ENCODE measurements at regions not wholly inside any gene's neighbourhood (a gene's known extent, or its start where the extent isn't known, plus 50 kb on each side); places are given as distances from the start of the nearest gene placed in this dataset.

GRCh38 chr4:81528200-81528599, 56.5 kb upstream of the RASGEF1B start:
- ChIA-PET CTCF (no interaction called here), POLR2A (no interaction called here)
- no peak for TF ChIP-seq ZNF384 (IDR thresholded peaks at IDR 0.05)
- TF ChIP-seq FOXM1 (IDR thresholded peaks at IDR 0.05; ENCODE audit: borderline replicate concordance): no peak
- TF ChIP-seq ELF4 (IDR thresholded peaks at IDR 0.05): no peak
- no peak for TF ChIP-seq BHLHE40 (IDR thresholded peaks at IDR 0.05; ENCODE audit: borderline replicate concordance)
- no peak for TF ChIP-seq HDGF (IDR thresholded peaks at IDR 0.05; ENCODE audit: borderline replicate concordance)
- DNase-seq (ENCODE audit: extremely low spot score): no peak

- ChIA-PET POLR2A (no interaction called here), CTCF (no interaction called here)
- TF ChIP-seq ARNT (IDR thresholded peaks at IDR 0.05) (no peak), LEF1 (IDR thresholded peaks at IDR 0.05; ENCODE audit: borderline replicate concordance) (no peak), SUZ12 (IDR thresholded peaks at IDR 0.05) (no peak), PKNOX1 (IDR thresholded peaks at IDR 0.05) (no peak), ELF4 (IDR thresholded peaks at IDR 0.05) (no peak)
- DNase-seq (ENCODE audit: extremely low spot score): no peak
Observed at GRCh38 chr4:81527709-81528108, 56.0 kb upstream of the RASGEF1B start.

- CTCF ChIA-PET: no interaction called here
- TF ChIP-seq TARDBP (IDR thresholded peaks at IDR 0.05): no peak
- TF ChIP-seq L3MBTL2 (conservative IDR thresholded peaks at IDR 0.05): no peak
- TF ChIP-seq ZNF384 (IDR thresholded peaks at IDR 0.05): no peak
- DNase-seq (ENCODE audit: extremely low spot score): no peak
- POLR2A ChIA-PET: no interaction called here
Observed at GRCh38 chr4:81527115-81527514, 55.4 kb upstream of the RASGEF1B start.

GRCh38 chr4:81526706-81527105, 55.0 kb upstream of the RASGEF1B start:
- ChIA-PET POLR2A (no interaction called here), CTCF (no interaction called here)
- no peak for DNase-seq (ENCODE audit: extremely low spot score)
- TF ChIP-seq TARDBP (IDR thresholded peaks at IDR 0.05): no peak
- TF ChIP-seq FOXK2 (IDR thresholded peaks at IDR 0.05): no peak
- TF ChIP-seq PKNOX1 (IDR thresholded peaks at IDR 0.05): no peak
- no peak for TF ChIP-seq SUZ12 (IDR thresholded peaks at IDR 0.05)
- TF ChIP-seq L3MBTL2 (conservative IDR thresholded peaks at IDR 0.05): no peak
- TF ChIP-seq ZNF384 (IDR thresholded peaks at IDR 0.05): no peak
- no peak for TF ChIP-seq FOXM1 (IDR thresholded peaks at IDR 0.05; ENCODE audit: borderline replicate concordance)
- no peak for TF ChIP-seq LEF1 (IDR thresholded peaks at IDR 0.05; ENCODE audit: borderline replicate concordance)
- no peak for TF ChIP-seq ARNT (IDR thresholded peaks at IDR 0.05)
- TF ChIP-seq ELF4 (IDR thresholded peaks at IDR 0.05): no peak
- TF ChIP-seq FOXA1 (IDR thresholded peaks at IDR 0.05): no peak
- no peak for TF ChIP-seq BHLHE40 (IDR thresholded peaks at IDR 0.05; ENCODE audit: borderline replicate concordance)
- no peak for TF ChIP-seq NFRKB (IDR thresholded peaks at IDR 0.05)
- no peak for TF ChIP-seq SP1 (IDR thresholded peaks at IDR 0.05)
- TF ChIP-seq CTBP1 (IDR thresholded peaks at IDR 0.05; ENCODE audit: borderline replicate concordance): no peak
- no peak for TF ChIP-seq HDGF (IDR thresholded peaks at IDR 0.05; ENCODE audit: borderline replicate concordance)

GRCh38 chr4:81523672-81524327, 52.1 kb upstream of the RASGEF1B start:
- ChIA-PET POLR2A (interaction anchor here (0.6 to 0.7 kb wide), 2 partner anchors 189 to 1065 kb away, joined by 3 read pairs; no protein-coding TSS in a partner anchor), CTCF (no interaction called here)
- TF ChIP-seq LEF1 (IDR thresholded peaks at IDR 0.05; ENCODE audit: borderline replicate concordance): no peak
- no peak for TF ChIP-seq FOXM1 (IDR thresholded peaks at IDR 0.05; ENCODE audit: borderline replicate concordance)
- no peak for TF ChIP-seq CTBP1 (IDR thresholded peaks at IDR 0.05; ENCODE audit: borderline replicate concordance)
- no peak for TF ChIP-seq SP1 (IDR thresholded peaks at IDR 0.05)
- TF ChIP-seq FOXA1 (IDR thresholded peaks at IDR 0.05): no peak
- no peak for TF ChIP-seq HDGF (IDR thresholded peaks at IDR 0.05; ENCODE audit: borderline replicate concordance)
- no peak for TF ChIP-seq ARNT (IDR thresholded peaks at IDR 0.05)
- no peak for TF ChIP-seq L3MBTL2 (conservative IDR thresholded peaks at IDR 0.05)
- TF ChIP-seq TARDBP (IDR thresholded peaks at IDR 0.05): no peak
- TF ChIP-seq BHLHE40 (IDR thresholded peaks at IDR 0.05; ENCODE audit: borderline replicate concordance): no peak
- no peak for TF ChIP-seq PKNOX1 (IDR thresholded peaks at IDR 0.05)
- TF ChIP-seq SUZ12 (IDR thresholded peaks at IDR 0.05): no peak
- TF ChIP-seq NFRKB (IDR thresholded peaks at IDR 0.05): no peak
- TF ChIP-seq ZNF384 (IDR thresholded peaks at IDR 0.05): no peak
- no peak for TF ChIP-seq ELF4 (IDR thresholded peaks at IDR 0.05)
- DNase-seq (ENCODE audit: extremely low spot score): no peak

GRCh38 chr4:81522711-81523110, 51.0 kb upstream of the RASGEF1B start:
- TF ChIP-seq FOXA1 (IDR thresholded peaks at IDR 0.05) (no peak), BHLHE40 (IDR thresholded peaks at IDR 0.05; ENCODE audit: borderline replicate concordance) (no peak)
- CTCF ChIA-PET: no interaction called here
- no peak for DNase-seq (ENCODE audit: extremely low spot score)
- POLR2A ChIA-PET: no interaction called here

- TF ChIP-seq SUZ12 (IDR thresholded peaks at IDR 0.05) (no peak), NFRKB (IDR thresholded peaks at IDR 0.05) (no peak), BHLHE40 (IDR thresholded peaks at IDR 0.05; ENCODE audit: borderline replicate concordance) (no peak), FOXA1 (IDR thresholded peaks at IDR 0.05) (no peak), L3MBTL2 (conservative IDR thresholded peaks at IDR 0.05) (no peak), ELF4 (IDR thresholded peaks at IDR 0.05) (no peak), FOXM1 (IDR thresholded peaks at IDR 0.05; ENCODE audit: borderline replicate concordance) (no peak), PKNOX1 (IDR thresholded peaks at IDR 0.05) (no peak), ARNT (IDR thresholded peaks at IDR 0.05) (no peak), LEF1 (IDR thresholded peaks at IDR 0.05; ENCODE audit: borderline replicate concordance) (no peak), CTBP1 (IDR thresholded peaks at IDR 0.05; ENCODE audit: borderline replicate concordance) (no peak), ZNF384 (IDR thresholded peaks at IDR 0.05) (no peak)
- ChIA-PET CTCF (interaction anchor here (0.9 kb wide), 1 partner anchor 16 kb away, joined by 3 read pairs; no protein-coding TSS in a partner anchor), POLR2A (no interaction called here)
- no peak for DNase-seq (ENCODE audit: extremely low spot score)
Observed at GRCh38 chr4:81521708-81522107, 50.0 kb upstream of the RASGEF1B start.

All from HEK293T (cell line).